Caki2 (cell line): ENCODE measurements at regions not wholly inside any gene's neighbourhood (a gene's known extent, or its start where the extent isn't known, plus 50 kb on each side); places are given as distances from the start of the nearest gene placed in this dataset.

Experiments
- DNase-seq: peaks from one replicate; pipeline ENCODE4 v3.0.0-alpha.2; 2015; ENCODE audit warnings: low read depth
- in situ Hi-C: cut with HindIII; loops from 2 replicates; pipeline ENCODE4 v1.10.0; 2016; ENCODE audit warnings: low sequenced_read_pairs, low pct_unique_long_range_greater_than_20kb, mixed read lengths

- no peak for DNase-seq
- in situ Hi-C loops: no loop called here
Measured at GRCh38 chr22:49051491-49052022, 776.1 kb downstream of the BRD1 start.

GRCh38 chr22:49049691-49050090, 778.0 kb downstream of the BRD1 start:
- no peak for DNase-seq
- in situ Hi-C loops: no loop called here

DNA sequence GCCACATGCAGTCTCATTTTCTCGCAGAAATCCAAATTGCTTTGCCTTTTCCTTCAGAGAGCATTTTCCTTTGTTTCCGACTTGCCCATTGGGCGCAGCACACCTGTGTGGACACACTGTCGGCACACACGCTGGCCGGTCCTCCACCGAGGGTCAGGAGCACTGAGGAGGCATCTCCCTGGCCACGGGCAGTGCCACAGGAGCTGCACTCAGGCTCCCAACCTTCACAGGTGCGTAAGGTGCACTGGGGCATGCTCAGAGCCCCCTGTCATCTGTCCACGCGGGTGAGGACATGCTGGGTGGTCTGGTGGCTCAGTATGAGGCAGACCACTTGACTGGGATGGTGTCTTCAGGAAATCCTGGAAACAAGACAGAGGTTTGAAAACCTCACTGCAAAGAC, 779.1 kb downstream of the BRD1 start:
- in situ Hi-C loops: no loop called here
- DNase-seq: no peak

GRCh38 chr22:49047447-49047846, 780.2 kb downstream of the BRD1 start:
- in situ Hi-C loops: no loop called here
- DNase-seq: peak; percentile 59

GRCh38 chr22:49046546-49047361, 780.9 kb downstream of the BRD1 start:
- DNase-seq: peak; percentile 56
- in situ Hi-C loops: no loop called here

DNA sequence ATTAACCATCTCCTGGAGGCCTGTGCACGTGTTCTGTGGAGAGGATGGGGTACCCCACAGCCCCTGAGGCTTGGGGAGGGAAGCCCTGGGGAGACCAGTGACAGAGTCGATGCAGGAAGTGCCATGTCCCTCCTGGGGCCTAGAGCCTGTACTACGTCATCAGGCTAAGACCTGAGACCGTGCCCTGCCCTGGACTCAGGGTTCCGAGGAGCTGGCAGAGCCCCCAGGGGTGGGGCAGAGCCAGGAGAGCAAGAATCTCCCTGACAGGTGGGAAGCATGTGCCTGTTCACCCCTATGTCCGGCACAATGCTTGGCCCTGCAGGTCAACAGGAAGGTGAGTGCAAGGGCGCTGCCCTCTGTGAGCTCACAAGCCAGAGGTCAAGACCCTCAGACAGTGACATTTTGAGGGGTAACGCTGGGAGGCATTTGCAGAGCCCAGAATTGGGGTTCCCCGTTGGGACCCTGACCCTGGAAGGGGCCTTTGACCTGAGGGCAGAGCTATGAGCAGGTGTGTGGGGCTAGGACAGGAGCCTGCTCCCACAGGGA, 781.6 kb downstream of the BRD1 start:
- in situ Hi-C loops: no loop called here
- no peak for DNase-seq

GRCh38 chr22:49045276-49045675, 782.4 kb downstream of the BRD1 start:
- in situ Hi-C loops: no loop called here
- DNase-seq: no peak

GRCh38 chr22:49044776-49045175, 782.9 kb downstream of the BRD1 start:
- in situ Hi-C loops: no loop called here
- no peak for DNase-seq

- in situ Hi-C loops: no loop called here
- no peak for DNase-seq
Measured at GRCh38 chr22:49044091-49044490, 783.6 kb downstream of the BRD1 start.

DNA sequence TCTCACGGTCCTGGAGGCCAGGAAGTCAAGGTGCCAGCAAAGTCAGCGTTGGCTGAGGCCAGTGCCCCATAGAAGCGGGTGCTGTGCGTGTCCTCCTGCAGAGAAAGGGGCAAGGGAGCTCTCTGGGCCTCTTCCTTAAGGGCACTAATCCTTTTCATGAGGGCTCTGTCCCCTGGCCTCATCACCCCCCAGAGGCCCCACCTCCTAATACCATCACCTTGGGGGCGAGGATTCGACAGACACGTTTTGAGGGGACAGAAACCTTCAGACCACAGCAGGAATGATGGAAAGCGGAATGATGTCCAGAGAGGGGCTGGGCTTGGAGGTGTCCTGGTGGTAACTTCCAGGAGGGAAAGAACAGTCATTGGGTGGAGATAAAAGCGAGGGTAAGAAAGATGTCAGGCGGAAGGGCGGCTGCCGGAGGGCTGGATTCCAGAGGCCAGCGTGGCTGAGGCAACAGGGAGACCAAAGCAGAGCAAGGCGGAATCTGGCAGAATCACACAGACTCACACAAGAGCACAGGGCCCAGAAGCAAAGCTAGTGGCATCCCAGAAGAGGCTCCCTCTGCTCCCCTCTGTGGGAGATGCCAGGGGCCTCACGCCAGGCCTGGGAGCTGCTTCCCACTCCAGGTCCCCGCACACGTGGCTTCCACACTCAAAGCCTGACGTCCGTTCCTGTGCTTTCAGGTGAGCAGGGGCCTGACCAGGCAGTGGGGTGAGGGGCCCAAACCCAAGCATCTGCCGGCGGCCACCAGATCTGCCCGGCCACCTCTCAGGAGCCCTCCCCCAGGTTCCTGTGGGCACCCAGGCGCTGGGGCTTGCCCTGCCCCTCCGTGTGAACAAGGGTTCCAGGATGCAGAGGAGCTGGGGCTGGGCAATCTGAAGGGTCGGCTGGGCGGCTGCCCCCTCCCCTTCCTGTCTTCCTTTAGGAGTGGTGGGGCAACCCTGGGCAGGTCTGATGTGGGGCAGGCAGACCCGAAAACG, 784.5 kb downstream of the BRD1 start:
- DNase-seq: no peak
- in situ Hi-C loops: no loop called here

DNA sequence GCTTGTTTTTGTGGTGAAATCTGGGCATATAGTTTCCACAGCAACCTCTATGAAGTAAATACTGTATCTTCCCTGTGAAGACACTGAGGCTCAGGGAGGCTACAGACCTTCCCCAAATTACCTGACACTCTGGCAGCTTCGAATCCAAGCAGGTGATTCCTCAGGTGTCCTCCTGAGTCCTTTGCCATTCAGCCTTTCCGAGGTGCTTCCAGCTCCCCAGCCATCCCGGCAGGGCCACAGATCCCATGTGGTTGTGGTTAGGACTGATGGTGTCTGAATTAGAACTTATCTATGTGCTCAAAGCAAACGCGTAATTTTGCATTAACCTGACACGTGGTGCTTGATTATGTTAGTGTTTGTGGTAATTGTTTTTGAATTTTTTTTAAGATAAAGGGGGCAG, 785.6 kb downstream of the BRD1 start:
- in situ Hi-C loops: no loop called here
- DNase-seq: no peak

DNA sequence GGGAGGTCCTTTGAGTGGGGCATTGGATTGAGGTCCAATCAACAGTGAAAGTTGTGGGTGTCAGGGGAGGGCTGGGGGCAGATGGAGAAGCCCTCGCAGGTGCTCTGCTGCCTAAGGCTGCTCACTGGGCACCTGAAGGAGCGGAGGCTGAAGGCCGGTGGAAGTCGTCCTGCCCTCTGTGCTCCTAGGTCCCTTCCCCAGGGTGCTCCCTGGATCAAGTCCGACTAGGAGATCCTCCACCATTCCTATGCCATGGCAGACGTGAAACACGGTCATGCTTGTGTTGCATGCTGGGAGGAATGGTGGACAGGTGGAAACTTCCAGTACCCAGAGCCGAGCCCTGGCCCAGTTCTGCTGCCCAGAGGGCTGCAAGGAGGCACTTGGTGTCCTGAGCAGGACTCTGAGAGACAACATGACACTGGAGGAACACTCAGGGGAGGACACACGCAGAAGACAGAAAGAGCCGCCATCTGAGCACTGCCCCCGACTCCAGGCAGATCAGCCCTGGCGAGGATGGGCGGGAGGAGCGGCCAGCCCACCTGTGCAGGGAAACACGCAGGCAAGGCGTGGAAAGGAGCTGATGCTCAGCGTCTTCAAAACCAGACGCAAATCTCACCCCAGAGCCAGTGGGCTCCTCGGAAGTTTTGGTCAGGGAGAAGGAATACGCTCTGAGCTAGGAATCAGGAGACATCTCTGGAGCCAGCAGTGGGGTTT, 786.8 kb downstream of the BRD1 start:
- in situ Hi-C loops: no loop called here

DNA sequence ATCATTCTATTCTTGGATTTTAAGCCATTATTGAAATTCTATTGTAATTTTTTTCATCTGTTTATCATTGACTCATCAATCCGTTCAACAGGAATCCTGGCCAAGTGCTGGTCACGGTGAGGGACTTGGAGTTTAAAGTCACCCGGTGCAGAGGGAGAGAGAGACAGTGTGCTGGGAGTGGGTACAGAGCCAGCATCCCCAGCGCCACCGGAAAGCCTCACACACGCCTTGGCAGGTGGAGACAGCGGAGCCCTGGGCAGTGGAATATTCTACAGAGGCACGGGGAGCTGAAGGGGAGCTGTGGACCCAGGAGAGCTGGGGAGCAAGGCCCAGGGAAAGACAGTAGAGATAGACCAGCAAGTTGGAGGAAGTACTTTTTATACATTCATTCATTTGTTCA, 787.6 kb downstream of the BRD1 start:
- in situ Hi-C loops: no loop called here
- no peak for DNase-seq

More for the DNA sequence above, 786.8 kb downstream of the BRD1 start:
- DNase-seq: no peak

GRCh38 chr22:49039625-49040024, 788.0 kb downstream of the BRD1 start:
- no peak for DNase-seq
- in situ Hi-C loops: no loop called here

- DNase-seq: no peak
- in situ Hi-C loops: no loop called here
Measured at GRCh38 chr22:49037701-49038245, 789.9 kb downstream of the BRD1 start.

- no peak for DNase-seq
- in situ Hi-C loops: no loop called here
Measured at GRCh38 chr22:49036513-49036912, 791.2 kb downstream of the BRD1 start.

- no peak for DNase-seq
- in situ Hi-C loops: no loop called here
Measured at GRCh38 chr22:49035818-49036457, 791.7 kb downstream of the BRD1 start.
